ENCODE measurements at regions not wholly inside any gene's neighbourhood (a gene's known extent, or its start where the extent isn't known, plus 50 kb on each side); places are given as distances from the start of the nearest gene placed in this dataset.
"Not testable (repeated sequence)": the region's sequence is repeated elsewhere in the genome, so short reads cannot be mapped to it uniquely, and the experiment has no call there.

- no peak for TF ChIP-seq CTCF (IDR thresholded peaks at IDR 0.05; ENCODE audit: low read depth, low read length)
- DNase-seq (ENCODE audit: extremely low read depth, low read depth), result no peak
Observed at GRCh38 chr2:64899081-64899865, 89.9 kb upstream of the SLC1A4 start.

GRCh38 chr2:64899876-64900275 is 89.3 kb upstream of the SLC1A4 start:
- DNase-seq (ENCODE audit: extremely low read depth, low read depth), result not testable (repeated sequence)

- no peak for TF ChIP-seq CTCF (IDR thresholded peaks at IDR 0.05; ENCODE audit: low read depth, low read length)
- no peak for DNase-seq (ENCODE audit: extremely low read depth, low read depth)
Observed at GRCh38 chr2:64904413-64905329, 84.5 kb upstream of the SLC1A4 start.

GRCh38 chr2:64905338-64906024 is 83.7 kb upstream of the SLC1A4 start:
- TF ChIP-seq CTCF (IDR thresholded peaks at IDR 0.05; ENCODE audit: low read depth, low read length), result no peak
- DNase-seq (ENCODE audit: extremely low read depth, low read depth), result no peak

- no peak for DNase-seq (ENCODE audit: extremely low read depth, low read depth)
- no peak for TF ChIP-seq CTCF (IDR thresholded peaks at IDR 0.05; ENCODE audit: low read depth, low read length)
Observed at GRCh38 chr2:64906853-64907536, 82.2 kb upstream of the SLC1A4 start.

GRCh38 chr2:64908406-64908805 is 80.8 kb upstream of the SLC1A4 start:
- no peak for DNase-seq (ENCODE audit: extremely low read depth, low read depth)
- no peak for TF ChIP-seq CTCF (IDR thresholded peaks at IDR 0.05; ENCODE audit: low read depth, low read length)

GRCh38 chr2:64910523-64910922 is 78.7 kb upstream of the SLC1A4 start:
- TF ChIP-seq CTCF (IDR thresholded peaks at IDR 0.05; ENCODE audit: low read depth, low read length), result no peak
- DNase-seq (ENCODE audit: extremely low read depth, low read depth), result no peak

Measured in AG09319 (cell line).